ENCODE measurements at regions not wholly inside any gene's neighbourhood (a gene's known extent, or its start where the extent isn't known, plus 50 kb on each side); places are given as distances from the start of the nearest gene placed in this dataset.

- peaks cover 2% of the 10 kb centered on the region for H3K27me3 Mint-ChIP-seq (ENCODE audit: unreplicated experiment)
- H3K27ac Mint-ChIP-seq (ENCODE audit: unreplicated experiment): no peak overlapping the region
- no peak overlapping the region for H3K4me3 Mint-ChIP-seq (ENCODE audit: unreplicated experiment)
- DNase-seq: no peak
- no peaks in the 10 kb centered on the region for H3K36me3 Mint-ChIP-seq (ENCODE audit: unreplicated experiment)
- no peaks in the 10 kb centered on the region for H3K4me1 Mint-ChIP-seq (ENCODE audit: low read depth, unreplicated experiment)
- H3K9me3 Mint-ChIP-seq (ENCODE audit: unreplicated experiment): peaks cover 3% of the 10 kb centered on the region
- no peak for TF ChIP-seq CTCF (IDR thresholded peaks at IDR 0.05; ENCODE audit: partially characterized antibody, unreplicated experiment)
Measured at GRCh38 chr9:7906783-7907550, 107.4 kb upstream of the DMAC1 start.

GRCh38 chr9:7901621-7902020 is 102.0 kb upstream of the DMAC1 start:
- Mint-ChIP-seq H3K36me3 (ENCODE audit: unreplicated experiment) (no peaks in the 10 kb centered on the region), H3K4me3 (ENCODE audit: unreplicated experiment) (no peak overlapping the region), H3K27me3 (ENCODE audit: unreplicated experiment) (peaks cover under 1% of the 10 kb centered on the region), H3K9me3 (ENCODE audit: unreplicated experiment) (no peaks in the 10 kb centered on the region), H3K27ac (ENCODE audit: unreplicated experiment) (no peak overlapping the region), H3K4me1 (ENCODE audit: low read depth, unreplicated experiment) (no peaks in the 10 kb centered on the region)
- no peak for DNase-seq
- TF ChIP-seq CTCF (IDR thresholded peaks at IDR 0.05; ENCODE audit: partially characterized antibody, unreplicated experiment): no peak

GRCh38 chr9:7900541-7900940 is 101.0 kb upstream of the DMAC1 start:
- DNase-seq: no peak
- no peaks in the 10 kb centered on the region for H3K27me3 Mint-ChIP-seq (ENCODE audit: unreplicated experiment)
- no peaks in the 10 kb centered on the region for H3K36me3 Mint-ChIP-seq (ENCODE audit: unreplicated experiment)
- no peak for TF ChIP-seq CTCF (IDR thresholded peaks at IDR 0.05; ENCODE audit: partially characterized antibody, unreplicated experiment)
- no peak overlapping the region for H3K27ac Mint-ChIP-seq (ENCODE audit: unreplicated experiment)
- no peak overlapping the region for H3K4me3 Mint-ChIP-seq (ENCODE audit: unreplicated experiment)
- no peaks in the 10 kb centered on the region for H3K4me1 Mint-ChIP-seq (ENCODE audit: low read depth, unreplicated experiment)
- H3K9me3 Mint-ChIP-seq (ENCODE audit: unreplicated experiment): no peaks in the 10 kb centered on the region

- no peaks in the 10 kb centered on the region for H3K36me3 Mint-ChIP-seq (ENCODE audit: unreplicated experiment)
- no peaks in the 10 kb centered on the region for H3K4me1 Mint-ChIP-seq (ENCODE audit: low read depth, unreplicated experiment)
- no peaks in the 10 kb centered on the region for H3K27me3 Mint-ChIP-seq (ENCODE audit: unreplicated experiment)
- H3K9me3 Mint-ChIP-seq (ENCODE audit: unreplicated experiment): no peaks in the 10 kb centered on the region
- DNase-seq: no peak
- no peak for TF ChIP-seq CTCF (IDR thresholded peaks at IDR 0.05; ENCODE audit: partially characterized antibody, unreplicated experiment)
- H3K27ac Mint-ChIP-seq (ENCODE audit: unreplicated experiment): no peak overlapping the region
- no peak overlapping the region for H3K4me3 Mint-ChIP-seq (ENCODE audit: unreplicated experiment)
Measured at GRCh38 chr9:7899753-7900152, 100.2 kb upstream of the DMAC1 start.

GRCh38 chr9:7894231-7894630 is 94.7 kb upstream of the DMAC1 start:
- Mint-ChIP-seq H3K36me3 (ENCODE audit: unreplicated experiment) (peaks cover 5% of the 10 kb centered on the region), H3K9me3 (ENCODE audit: unreplicated experiment) (peaks cover 3% of the 10 kb centered on the region), H3K4me3 (ENCODE audit: unreplicated experiment) (no peak overlapping the region), H3K4me1 (ENCODE audit: low read depth, unreplicated experiment) (peaks cover 6% of the 10 kb centered on the region), H3K27me3 (ENCODE audit: unreplicated experiment) (no peaks in the 10 kb centered on the region), H3K27ac (ENCODE audit: unreplicated experiment) (peak overlapping the region; percentile 20)
- no peak for DNase-seq
- TF ChIP-seq CTCF (IDR thresholded peaks at IDR 0.05; ENCODE audit: partially characterized antibody, unreplicated experiment): no peak

Data from glutamatergic neuron (in vitro differentiated cells).